K562 (cell line): ENCODE measurements at regions not wholly inside any gene's neighbourhood (a gene's known extent, or its start where the extent isn't known, plus 50 kb on each side); places are given as distances from the start of the nearest gene placed in this dataset.

Experiments used
- BCOR ChIP-seq: fragments of 450-650 bp; IDR thresholded peaks from 2 replicates; pipeline ENCODE4 v1.6.1; 2016
- CEBPB ChIP-seq: fragments of 450-650 bp; IDR thresholded peaks from 2 replicates; pipeline ENCODE4 v1.6.1; 2016; ENCODE audit warnings: missing genetic modification characterization, missing compliant biosample characterization
- CHD1 ChIP-seq: fragments of 200-600 bp; sonication (generic); IDR thresholded peaks from one replicate; pipeline ENCODE4 v1.6.1; 2012; ENCODE audit warnings: mild to moderate bottlenecking, moderate library complexity, low read length, inconsistent platforms
- MTA1 ChIP-seq: fragments of 450-650 bp; IDR thresholded peaks from 2 replicates; pipeline ENCODE4 v1.6.1; 2017; ENCODE audit warnings: borderline replicate concordance
- NFIC ChIP-seq: fragments of 450-650 bp; IDR thresholded peaks from 2 replicates; pipeline ENCODE4 v1.6.1; 2017; ENCODE audit warnings: mild to moderate bottlenecking, inconsistent platforms
- SPI1 ChIP-seq: IDR thresholded peaks from 2 replicates; pipeline ENCODE4 v1.6.1; 2011; ENCODE audit warnings: low read depth, low read length, control low read depth, borderline replicate concordance
- TEAD2 ChIP-seq: fragments of 450-650 bp; IDR thresholded peaks from 2 replicates; pipeline ENCODE4 v1.6.1; 2016; ENCODE audit warnings: missing genetic modification characterization, control low read depth, missing compliant biosample characterization
- ZNF23 ChIP-seq: fragments of 250-450 bp; sonication (Bioruptor Pico); IDR thresholded peaks from 2 replicates; pipeline ENCODE4 v1.4.0; 2020; ENCODE audit warnings: mild to moderate bottlenecking
- ZNF444 ChIP-seq: fragments of 250-450 bp; sonication (Bioruptor Pico); IDR thresholded peaks from 2 replicates; pipeline ENCODE4 v1.4.0; 2020; ENCODE audit warnings: mild to moderate bottlenecking, moderate library complexity
- ZNF609 ChIP-seq: sonication (generic); formaldehyde crosslinking; IDR thresholded peaks from 2 replicates; pipeline ENCODE4 v1.8.1; 2023; ENCODE audit warnings: missing genetic modification reagents, mild to moderate bottlenecking, borderline replicate concordance
- ZNF830 ChIP-seq: fragments of 250-450 bp; sonication (Bioruptor Pico); IDR thresholded peaks from 2 replicates; pipeline ENCODE4 v1.5.0; 2021; ENCODE audit warnings: mild to moderate bottlenecking
- TF ChIP-seq, protein P1 (sequence below): fragments of 250-450 bp; sonication (Bioruptor Pico); IDR thresholded peaks from 2 replicates; pipeline ENCODE4 v1.5.0; 2020; ENCODE audit warnings: mild to moderate bottlenecking, borderline replicate concordance
- TF ChIP-seq, protein P2 (sequence below), 2 experiments: IDR thresholded peaks in 1 of 2; conservative IDR thresholded peaks in 1 of 2; 2 replicates each; pipeline ENCODE4 v1.6.1; 2016; ENCODE audit warnings: low read depth in 2 of 2, mild to moderate bottlenecking in 1 of 2, missing compliant biosample characterization in 1 of 2, missing genetic modification characterization in 1 of 2, moderate library complexity in 1 of 2
- TF ChIP-seq, protein P3 (sequence below): fragments of 450-650 bp; IDR thresholded peaks from 2 replicates; pipeline ENCODE4 v1.6.1; 2014; ENCODE audit warnings: low read depth, mild to moderate bottlenecking, moderate library complexity, borderline replicate concordance

GRCh38 chr7:106166651-106167342 is 54.7 kb upstream of the SYPL1 start (continued):
- TF ChIP-seq, protein P1, sequence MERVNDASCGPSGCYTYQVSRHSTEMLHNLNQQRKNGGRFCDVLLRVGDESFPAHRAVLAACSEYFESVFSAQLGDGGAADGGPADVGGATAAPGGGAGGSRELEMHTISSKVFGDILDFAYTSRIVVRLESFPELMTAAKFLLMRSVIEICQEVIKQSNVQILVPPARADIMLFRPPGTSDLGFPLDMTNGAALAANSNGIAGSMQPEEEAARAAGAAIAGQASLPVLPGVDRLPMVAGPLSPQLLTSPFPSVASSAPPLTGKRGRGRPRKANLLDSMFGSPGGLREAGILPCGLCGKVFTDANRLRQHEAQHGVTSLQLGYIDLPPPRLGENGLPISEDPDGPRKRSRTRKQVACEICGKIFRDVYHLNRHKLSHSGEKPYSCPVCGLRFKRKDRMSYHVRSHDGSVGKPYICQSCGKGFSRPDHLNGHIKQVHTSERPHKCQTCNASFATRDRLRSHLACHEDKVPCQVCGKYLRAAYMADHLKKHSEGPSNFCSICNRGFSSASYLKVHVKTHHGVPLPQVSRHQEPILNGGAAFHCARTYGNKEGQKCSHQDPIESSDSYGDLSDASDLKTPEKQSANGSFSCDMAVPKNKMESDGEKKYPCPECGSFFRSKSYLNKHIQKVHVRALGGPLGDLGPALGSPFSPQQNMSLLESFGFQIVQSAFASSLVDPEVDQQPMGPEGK (CRISPR knock-in tag), result no peak
- TF ChIP-seq SPI1, result no peak
- TF ChIP-seq ZNF609 (CRISPR knock-in tag), result no peak
- peak; percentile 25; the same call in 1 of the 2 replicates for TF ChIP-seq BCOR
- no peak for TF ChIP-seq MTA1
- TF ChIP-seq, protein P2, sequence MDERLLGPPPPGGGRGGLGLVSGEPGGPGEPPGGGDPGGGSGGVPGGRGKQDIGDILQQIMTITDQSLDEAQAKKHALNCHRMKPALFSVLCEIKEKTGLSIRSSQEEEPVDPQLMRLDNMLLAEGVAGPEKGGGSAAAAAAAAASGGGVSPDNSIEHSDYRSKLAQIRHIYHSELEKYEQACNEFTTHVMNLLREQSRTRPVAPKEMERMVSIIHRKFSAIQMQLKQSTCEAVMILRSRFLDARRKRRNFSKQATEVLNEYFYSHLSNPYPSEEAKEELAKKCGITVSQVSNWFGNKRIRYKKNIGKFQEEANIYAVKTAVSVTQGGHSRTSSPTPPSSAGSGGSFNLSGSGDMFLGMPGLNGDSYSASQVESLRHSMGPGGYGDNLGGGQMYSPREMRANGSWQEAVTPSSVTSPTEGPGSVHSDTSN (CRISPR knock-in tag; IDR thresholded peaks at IDR 0.05; ENCODE audit: low read depth), result no peak
- TF ChIP-seq, protein P2 (tag; conservative IDR thresholded peaks at IDR 0.05; ENCODE audit: low read depth), result no peak
- no peak for TF ChIP-seq ZNF830 (CRISPR knock-in tag)
- no peak for TF ChIP-seq CHD1
- TF ChIP-seq, protein P3, sequence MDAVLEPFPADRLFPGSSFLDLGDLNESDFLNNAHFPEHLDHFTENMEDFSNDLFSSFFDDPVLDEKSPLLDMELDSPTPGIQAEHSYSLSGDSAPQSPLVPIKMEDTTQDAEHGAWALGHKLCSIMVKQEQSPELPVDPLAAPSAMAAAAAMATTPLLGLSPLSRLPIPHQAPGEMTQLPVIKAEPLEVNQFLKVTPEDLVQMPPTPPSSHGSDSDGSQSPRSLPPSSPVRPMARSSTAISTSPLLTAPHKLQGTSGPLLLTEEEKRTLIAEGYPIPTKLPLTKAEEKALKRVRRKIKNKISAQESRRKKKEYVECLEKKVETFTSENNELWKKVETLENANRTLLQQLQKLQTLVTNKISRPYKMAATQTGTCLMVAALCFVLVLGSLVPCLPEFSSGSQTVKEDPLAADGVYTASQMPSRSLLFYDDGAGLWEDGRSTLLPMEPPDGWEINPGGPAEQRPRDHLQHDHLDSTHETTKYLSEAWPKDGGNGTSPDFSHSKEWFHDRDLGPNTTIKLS, result no peak
- no peak for TF ChIP-seq CEBPB
- TF ChIP-seq ZNF444 (CRISPR knock-in tag), result no peak
- no peak for TF ChIP-seq NFIC
- TF ChIP-seq TEAD2 (tag), result peak; percentile 80; the same call in 1 of the 2 replicates
- TF ChIP-seq ZNF23 (CRISPR knock-in tag), result no peak
